ENCODE measurements at regions not wholly inside any gene's neighbourhood (a gene's known extent, or its start where the extent isn't known, plus 50 kb on each side); places are given as distances from the start of the nearest gene placed in this dataset.
"Not testable (repeated sequence)": the region's sequence is repeated elsewhere in the genome, so short reads cannot be mapped to it uniquely, and the experiment has no call there.

- 10 to 36% methylated on average over 6 of the region's 6 CpGs for WGBS, 2 donors
- no peaks in the 10 kb centered on the region for H3K36me3 ChIP-seq
Observed at GRCh38 chrX:11890836-11891514, 132.9 kb downstream of the MSL3 start.

GRCh38 chrX:11893933-11894710 lies 136.1 kb downstream of the MSL3 start:
- no peak overlapping the region for H3K27ac ChIP-seq
- WGBS, 2 donors: 58 to 82% methylated on average over 3 of the region's 3 CpGs
- no peaks in the 10 kb centered on the region for H3K9me3 ChIP-seq
- intact Hi-C loops (cut with DNase I): no loop called here
- no peaks in the 10 kb centered on the region for H3K36me3 ChIP-seq
- no peak for TF ChIP-seq POLR2AphosphoS5 (IDR thresholded peaks at IDR 0.05)
- no peak for TF ChIP-seq EP300 (IDR thresholded peaks at IDR 0.05)
- TF ChIP-seq POLR2A (IDR thresholded peaks at IDR 0.05): no peak
- TF ChIP-seq CTCF (IDR thresholded peaks at IDR 0.05): no peak
- DNase-seq: no peak
- H3K4me1 ChIP-seq: no peaks in the 10 kb centered on the region
- H3K4me3 ChIP-seq: no peak overlapping the region
- H3K27me3 ChIP-seq: no peaks in the 10 kb centered on the region

More at GRCh38 chrX:11890836-11891514, 132.9 kb downstream of the MSL3 start:
- no peak overlapping the region for H3K27ac ChIP-seq
- no peaks in the 10 kb centered on the region for H3K4me1 ChIP-seq
- no peak overlapping the region for H3K4me3 ChIP-seq
- TF ChIP-seq EP300 (IDR thresholded peaks at IDR 0.05) (no peak), POLR2A (IDR thresholded peaks at IDR 0.05) (no peak), POLR2AphosphoS5 (IDR thresholded peaks at IDR 0.05) (no peak), CTCF (IDR thresholded peaks at IDR 0.05) (no peak)
- H3K27me3 ChIP-seq: no peaks in the 10 kb centered on the region
- peak; percentile 79 for DNase-seq
- no peaks in the 10 kb centered on the region for H3K9me3 ChIP-seq
- intact Hi-C loops (cut with DNase I): no loop called here

GRCh38 chrX:11899091-11899490 lies 141.1 kb downstream of the MSL3 start:
- 2 to 13% methylated on average over 2 of the region's 2 CpGs for WGBS, 2 donors
- Histone ChIP-seq H3K9me3 (no peaks in the 10 kb centered on the region), H3K27me3 (no peaks in the 10 kb centered on the region), H3K4me3 (no peak overlapping the region), H3K27ac (no peak overlapping the region), H3K36me3 (no peaks in the 10 kb centered on the region), H3K4me1 (no peaks in the 10 kb centered on the region)
- TF ChIP-seq EP300 (IDR thresholded peaks at IDR 0.05): no peak
- TF ChIP-seq CTCF (IDR thresholded peaks at IDR 0.05): no peak
- TF ChIP-seq POLR2A (IDR thresholded peaks at IDR 0.05): no peak
- no peak for TF ChIP-seq POLR2AphosphoS5 (IDR thresholded peaks at IDR 0.05)
- intact Hi-C loops (cut with DNase I): no loop called here
- DNase-seq: no peak

GRCh38 chrX:11905933-11906332 lies 147.9 kb downstream of the MSL3 start:
- WGBS, 2 donors: 89 to 95% methylated on average over 3 of the region's 3 CpGs
- DNase-seq, H3K36me3 ChIP-seq: not testable (repeated sequence)

GRCh38 chrX:11908371-11908770 lies 150.3 kb downstream of the MSL3 start:
- 4 to 6% methylated on average over 2 of the region's 2 CpGs for WGBS, 2 donors
- no peaks in the 10 kb centered on the region for H3K9me3 ChIP-seq

More at GRCh38 chrX:11905933-11906332, 147.9 kb downstream of the MSL3 start:
- intact Hi-C loops (cut with DNase I): loop anchor here (10.0 kb wide), 1 partner anchor 121 kb away; no protein-coding TSS in a partner anchor
- not testable (repeated sequence) for H3K27me3 ChIP-seq, H3K27ac ChIP-seq, H3K9me3 ChIP-seq, H3K4me3 ChIP-seq, H3K4me1 ChIP-seq

More at GRCh38 chrX:11908371-11908770, 150.3 kb downstream of the MSL3 start:
- Histone ChIP-seq H3K4me1 (no peaks in the 10 kb centered on the region), H3K36me3 (no peaks in the 10 kb centered on the region), H3K27ac (no peak overlapping the region), H3K4me3 (no peak overlapping the region), H3K27me3 (no peaks in the 10 kb centered on the region)
- intact Hi-C loops (cut with DNase I): loop anchor here (10.0 kb wide), 1 partner anchor 124 kb away; no protein-coding TSS in a partner anchor
- no peak for TF ChIP-seq CTCF (IDR thresholded peaks at IDR 0.05)
- TF ChIP-seq POLR2AphosphoS5 (IDR thresholded peaks at IDR 0.05): no peak
- no peak for TF ChIP-seq POLR2A (IDR thresholded peaks at IDR 0.05)
- no peak for TF ChIP-seq EP300 (IDR thresholded peaks at IDR 0.05)
- DNase-seq: no peak

Measured in sigmoid colon (tissue), 6 donors.